Activated naive CD4-positive, alpha-beta T cell treated with anti-CD3 and anti-CD28 coated beads for 36 hours (primary cell): ENCODE measurements at regions not wholly inside any gene's neighbourhood (a gene's known extent, or its start where the extent isn't known, plus 50 kb on each side); places are given as distances from the start of the nearest gene placed in this dataset.

Experiments
- CTCF ChIA-PET: fragments of 350-600 bp; sonication (Branson Sonifier 250); formaldehyde crosslinking; loops from one replicate; lab custom pipeline; 2021; ENCODE audit warnings: antibody characterized with exemption; lab: Charles Lee
- DNase-seq: peaks from one replicate; pipeline ENCODE4 v3.0.0-alpha.2; 2020
- H3K27ac Mint-ChIP-seq: one replicate; pipeline ENCODE4 v1.8.0; 2021; ENCODE audit warnings: mild to moderate bottlenecking, mixed read lengths
- H3K27me3 Mint-ChIP-seq: one replicate; pipeline ENCODE4 v1.8.0; 2021; ENCODE audit warnings: low read depth, mixed read lengths
- H3K36me3 Mint-ChIP-seq: one replicate; pipeline ENCODE4 v1.8.0; 2021; ENCODE audit warnings: low read depth, mixed read lengths
- H3K4me1 Mint-ChIP-seq: one replicate; pipeline ENCODE4 v1.8.0; 2021; ENCODE audit warnings: low read depth, mixed read lengths
- H3K4me3 Mint-ChIP-seq: one replicate; pipeline ENCODE4 v1.8.0; 2021; ENCODE audit warnings: mild to moderate bottlenecking, moderate library complexity, mixed read lengths
- H3K9me3 Mint-ChIP-seq: one replicate; pipeline ENCODE4 v1.8.0; 2021; ENCODE audit warnings: mixed read lengths
- intact Hi-C: fragments of 100-400 bp; cut with micrococcal nuclease; formaldehyde crosslinking; loops from one replicate; pipeline ENCODE4 v1.15.1; 2023

GRCh38 chr6:18314317-18314997 is 50.1 kb upstream of the DEK start:
- CTCF ChIA-PET: no interaction called here
- Mint-ChIP-seq H3K27me3 (peaks cover 2% of the 10 kb centered on the region), H3K27ac (no peak overlapping the region), H3K4me1 (no peaks in the 10 kb centered on the region), H3K9me3 (no peaks in the 10 kb centered on the region), H3K36me3 (no peaks in the 10 kb centered on the region), H3K4me3 (no peak overlapping the region)
- intact Hi-C loops: no loop called here
- DNase-seq: no peak
